Body of pancreas (tissue), 4 donors: ENCODE measurements at regions not wholly inside any gene's neighbourhood (a gene's known extent, or its start where the extent isn't known, plus 50 kb on each side); places are given as distances from the start of the nearest gene placed in this dataset.

Experiments
- CTCF ChIP-seq, 7 experiments: fragments of 450-650 bp in 4 of 7; fragments of 200-600 bp in 3 of 7; sonication (generic) in 3 of 7; IDR thresholded peaks; one replicate each; pipeline ENCODE4 v1.5.1; 2016 to 2019; ENCODE audit warnings: antibody characterized with exemption in 7 of 7
- POLR2A ChIP-seq, 3 donors: fragments of 450-650 bp; IDR thresholded peaks; one replicate each; pipeline ENCODE4 v1.6.1; 2016; ENCODE audit warnings: antibody characterized with exemption in 3 of 3, mild to moderate bottlenecking in 2 of 3

GRCh38 chr15:89019436-89019835, 68.8 kb upstream of the ABHD2 start:
- TF ChIP-seq CTCF (IDR thresholded peaks at IDR 0.05) (no peak), POLR2A (IDR thresholded peaks at IDR 0.05) (no peak)
